HG03196 (cell line): ENCODE measurements at regions not wholly inside any gene's neighbourhood (a gene's known extent, or its start where the extent isn't known, plus 50 kb on each side); places are given as distances from the start of the nearest gene placed in this dataset.
"Not testable (repeated sequence)": the region's sequence is repeated elsewhere in the genome, so short reads cannot be mapped to it uniquely, and the experiment has no call there.

Experiments used
- ATAC-seq: cut with Tn5 transposase; IDR thresholded peaks from one replicate; pipeline ENCODE4 v1.9.1; 2021; ENCODE audit not compliant: unreplicated experiment

DNA sequence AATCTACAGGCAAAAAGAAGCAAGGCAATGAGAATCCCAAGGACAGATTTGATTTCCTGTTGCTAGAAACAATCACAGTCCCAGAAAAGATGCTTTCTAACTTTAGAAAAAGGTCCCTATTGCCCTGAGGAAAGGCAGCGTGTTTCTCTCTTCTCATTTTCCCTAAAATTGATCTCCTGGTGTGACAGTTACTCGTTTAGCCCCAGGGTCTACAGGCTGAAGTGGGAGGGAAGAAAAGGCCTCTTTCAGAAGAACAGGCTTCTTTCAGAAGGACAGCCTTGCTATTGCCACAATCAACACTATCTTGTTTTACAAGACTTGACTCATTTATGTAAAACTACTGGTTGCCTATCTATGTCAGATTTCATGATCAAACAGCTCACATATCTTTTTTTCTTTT lies 121.8 kb upstream of the OR4E1 start:
- ATAC-seq = no peak

DNA sequence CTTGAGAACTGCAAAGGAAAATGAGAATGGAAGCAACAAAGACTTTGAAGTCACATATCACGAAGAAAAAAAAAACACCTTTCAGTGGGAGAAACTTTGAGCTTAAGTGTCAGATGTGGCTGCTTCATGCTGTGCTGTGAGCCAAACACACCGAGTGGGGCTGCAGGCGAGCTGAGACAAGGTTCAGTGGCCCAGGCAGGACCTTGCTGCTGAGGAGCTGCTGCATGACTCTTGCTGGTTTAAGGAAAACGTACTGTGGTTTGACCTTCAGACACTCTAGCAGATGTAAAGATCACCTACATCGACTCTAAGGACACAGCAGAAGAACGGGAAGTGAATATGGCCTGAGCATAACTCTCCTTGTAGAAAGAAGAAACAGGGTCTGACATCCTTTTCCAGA lies 118.1 kb upstream of the OR4E1 start:
- ATAC-seq = no peak

DNA sequence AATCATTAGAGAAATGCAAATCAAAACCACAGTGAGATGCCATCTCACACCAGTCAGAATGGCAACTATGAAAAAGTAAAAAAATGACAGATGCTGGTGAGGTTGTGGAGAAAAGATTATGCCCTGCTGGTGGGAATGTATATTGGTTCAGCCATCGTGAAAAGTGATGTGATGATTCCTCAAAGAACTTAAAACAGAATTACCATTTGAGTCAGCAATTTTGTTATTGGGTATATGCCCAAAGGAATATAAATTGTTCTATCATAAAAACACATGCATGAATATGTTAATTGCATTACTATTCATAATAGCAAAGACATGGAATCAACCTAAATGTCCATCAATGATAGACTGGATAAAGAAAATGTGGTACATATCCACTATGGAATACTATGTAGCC lies 115.1 kb upstream of the OR4E1 start:
- not testable (repeated sequence) for ATAC-seq

DNA sequence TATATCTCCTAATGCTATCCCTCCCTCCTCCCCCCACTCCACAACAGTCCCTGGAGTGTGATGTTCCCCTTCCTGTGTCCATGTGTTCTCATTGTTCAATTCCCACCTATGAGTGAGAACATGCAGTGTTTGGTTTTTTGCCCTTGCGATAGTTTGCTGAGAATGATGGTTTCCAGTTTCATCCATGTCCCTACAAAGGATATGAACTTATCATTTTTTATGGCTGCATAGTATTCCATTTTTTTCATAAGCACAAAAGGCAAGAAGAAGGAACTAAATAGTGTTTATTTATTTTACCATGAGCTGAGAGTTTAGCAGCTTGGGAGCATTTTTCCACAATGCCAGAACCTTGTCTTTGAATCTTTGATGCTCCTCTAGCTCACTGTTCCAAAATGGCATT lies 113.6 kb upstream of the OR4E1 start:
- ATAC-seq = not testable (repeated sequence)

GRCh38 chr14:21781543-21781942 lies 107.9 kb upstream of the OR4E1 start:
- no peak for ATAC-seq

GRCh38 chr14:21780429-21781084 lies 106.9 kb upstream of the OR4E1 start:
- ATAC-seq = no peak

DNA sequence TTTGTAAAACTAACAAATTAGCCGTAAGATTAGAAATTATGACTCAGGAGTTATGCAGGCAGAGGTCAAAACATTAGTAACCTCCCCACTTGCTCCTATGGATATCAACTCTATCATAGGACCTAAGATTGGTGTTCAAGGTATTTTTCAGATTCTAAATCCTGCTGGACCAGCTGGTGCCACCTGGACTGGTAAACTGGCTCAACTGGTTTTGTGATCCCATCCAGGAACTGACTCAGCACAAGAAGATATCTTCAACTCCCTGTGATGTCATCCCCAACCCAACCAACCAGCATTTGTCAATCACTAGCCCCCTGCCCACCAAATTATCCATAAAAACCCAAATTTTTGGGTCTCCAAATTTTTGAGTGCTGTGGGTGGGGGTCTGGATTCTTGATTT lies 98.1 kb upstream of the OR4E1 start:
- no peak for ATAC-seq

- ATAC-seq = no peak
Measured at GRCh38 chr14:21768875-21769257, 95.2 kb upstream of the OR4E1 start.

DNA sequence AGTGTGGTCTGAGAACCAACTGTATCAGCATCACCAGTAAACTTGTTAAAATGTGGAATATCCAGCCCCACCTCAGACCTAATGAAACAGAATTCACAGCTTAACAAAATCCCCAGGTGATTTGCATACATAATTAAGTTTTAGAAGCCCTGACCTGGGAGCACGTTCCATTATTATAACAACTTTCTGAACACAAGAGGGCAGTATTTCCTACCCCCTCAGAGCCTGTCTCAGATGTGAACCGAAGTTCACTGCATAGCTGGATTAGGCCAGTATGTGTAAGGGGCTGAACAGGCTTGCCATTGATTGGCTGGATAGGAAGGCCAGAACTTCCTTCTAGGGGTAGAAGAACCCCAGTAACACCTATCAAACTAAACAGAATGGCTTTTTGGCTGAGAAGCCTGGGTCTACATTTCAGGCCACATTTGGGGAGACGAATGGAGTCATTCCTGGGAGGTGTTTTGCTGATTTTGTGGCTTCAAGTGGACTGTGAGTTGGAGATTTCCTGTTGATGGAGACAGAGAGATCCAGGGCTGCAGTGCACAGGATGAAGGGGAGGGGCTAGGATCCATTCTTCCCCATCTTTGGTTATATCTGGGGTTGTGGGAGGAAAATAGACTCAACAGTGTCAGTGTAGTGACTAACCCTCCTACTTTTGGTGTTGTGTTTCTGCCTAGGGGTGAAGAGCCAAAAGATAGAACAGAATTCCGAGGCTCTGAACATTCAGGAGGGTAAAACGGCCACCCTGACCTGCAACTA lies 94.7 kb upstream of the OR4E1 start:
- no peak for ATAC-seq

GRCh38 chr14:21760360-21760759 lies 86.7 kb upstream of the OR4E1 start:
- not testable (repeated sequence) for ATAC-seq

GRCh38 chr14:21749306-21749868 lies 75.8 kb upstream of the OR4E1 start:
- no peak for ATAC-seq

- ATAC-seq = no peak
Measured at GRCh38 chr14:21748869-21749303, 75.3 kb upstream of the OR4E1 start.

DNA sequence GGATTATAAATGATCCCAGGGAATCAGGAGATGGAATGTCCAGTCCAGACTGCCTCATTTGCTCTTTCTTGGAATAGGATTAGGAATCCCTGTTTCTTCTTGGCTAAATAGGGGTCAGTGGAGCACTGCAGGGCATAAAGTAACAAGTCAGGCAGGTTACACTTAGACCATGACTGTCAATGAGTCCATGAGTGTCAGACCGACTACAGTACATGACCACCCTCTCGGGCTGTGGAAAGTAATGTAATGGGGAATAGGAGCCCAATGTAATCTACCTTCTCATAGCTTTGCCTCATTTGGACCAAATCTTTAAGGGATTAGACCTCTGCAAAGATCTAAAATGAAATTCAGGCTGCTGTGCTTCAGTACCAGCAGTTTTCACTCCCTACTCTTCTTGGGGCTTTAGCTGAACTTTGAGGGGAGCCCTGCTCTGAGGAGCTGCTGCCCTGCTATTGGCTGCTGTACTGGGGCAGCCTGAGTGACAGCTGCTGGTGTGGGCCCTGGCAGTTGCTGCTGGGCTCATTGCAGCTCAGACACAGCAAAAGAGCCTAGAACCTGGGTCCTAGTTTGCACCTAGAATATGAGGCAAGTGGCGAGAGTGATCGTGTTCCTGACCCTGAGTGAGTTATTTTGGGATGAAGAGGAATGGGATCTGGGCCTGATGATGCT lies 62.2 kb upstream of the OR4E1 start:
- ATAC-seq = no peak

GRCh38 chr14:21735200-21735599 lies 61.6 kb upstream of the OR4E1 start:
- ATAC-seq = no peak

DNA sequence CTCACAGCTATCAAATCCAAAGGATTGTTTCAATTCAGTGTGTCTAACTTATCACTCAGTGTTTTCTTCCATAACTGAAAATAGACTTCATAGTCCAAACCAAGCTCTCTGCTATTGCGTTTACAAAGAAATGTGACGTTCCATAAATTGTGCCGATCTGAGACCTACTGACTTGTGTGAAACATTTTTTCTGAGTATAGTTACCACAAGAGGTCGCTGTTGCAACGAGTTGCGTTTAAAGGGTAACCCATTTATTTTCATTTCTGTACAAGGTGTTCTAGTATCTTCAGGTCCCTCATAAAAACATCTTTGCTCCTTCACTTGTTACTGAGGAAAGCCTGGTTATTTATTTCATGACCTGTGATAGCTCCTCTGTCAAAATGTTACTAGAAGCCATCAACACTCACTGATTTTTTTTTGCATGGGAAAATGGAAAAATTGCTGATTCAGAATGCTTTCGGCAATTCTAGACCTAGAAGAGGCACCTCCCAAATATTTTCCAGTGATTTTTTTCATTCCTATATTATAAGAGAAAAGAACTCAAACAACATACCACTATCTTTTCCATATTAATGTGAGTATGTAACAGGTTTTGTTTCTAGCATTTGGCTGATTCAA lies 60.9 kb upstream of the OR4E1 start:
- no peak for ATAC-seq

DNA sequence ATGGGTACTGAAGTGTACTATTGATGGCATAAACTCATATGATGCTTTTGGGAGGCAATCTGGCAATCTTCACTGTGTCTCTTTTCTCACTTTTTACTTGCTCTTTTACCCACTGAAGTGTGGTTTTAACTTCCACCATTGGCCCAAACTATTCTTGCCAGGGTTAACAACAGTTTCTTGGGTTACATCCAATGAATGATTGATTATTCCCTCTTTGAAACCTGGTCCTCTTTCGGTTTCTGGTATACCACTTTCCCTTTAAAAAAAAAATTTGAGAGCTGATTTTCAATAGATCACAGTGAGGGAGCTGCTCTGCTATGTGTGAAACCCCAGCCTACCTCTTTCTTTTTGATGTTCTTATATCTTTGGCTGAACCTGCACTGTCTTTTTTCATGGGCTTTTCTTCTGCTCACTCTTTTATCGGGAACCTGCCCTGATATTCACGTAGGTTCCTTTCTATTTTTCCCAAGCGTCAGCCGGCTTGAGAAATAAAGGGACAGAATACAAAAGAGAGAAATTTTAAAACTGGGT lies 56.1 kb upstream of the OR4E1 start:
- no peak for ATAC-seq

- ATAC-seq = no peak
Measured at GRCh38 chr14:21725250-21725649, 51.6 kb upstream of the OR4E1 start.

DNA sequence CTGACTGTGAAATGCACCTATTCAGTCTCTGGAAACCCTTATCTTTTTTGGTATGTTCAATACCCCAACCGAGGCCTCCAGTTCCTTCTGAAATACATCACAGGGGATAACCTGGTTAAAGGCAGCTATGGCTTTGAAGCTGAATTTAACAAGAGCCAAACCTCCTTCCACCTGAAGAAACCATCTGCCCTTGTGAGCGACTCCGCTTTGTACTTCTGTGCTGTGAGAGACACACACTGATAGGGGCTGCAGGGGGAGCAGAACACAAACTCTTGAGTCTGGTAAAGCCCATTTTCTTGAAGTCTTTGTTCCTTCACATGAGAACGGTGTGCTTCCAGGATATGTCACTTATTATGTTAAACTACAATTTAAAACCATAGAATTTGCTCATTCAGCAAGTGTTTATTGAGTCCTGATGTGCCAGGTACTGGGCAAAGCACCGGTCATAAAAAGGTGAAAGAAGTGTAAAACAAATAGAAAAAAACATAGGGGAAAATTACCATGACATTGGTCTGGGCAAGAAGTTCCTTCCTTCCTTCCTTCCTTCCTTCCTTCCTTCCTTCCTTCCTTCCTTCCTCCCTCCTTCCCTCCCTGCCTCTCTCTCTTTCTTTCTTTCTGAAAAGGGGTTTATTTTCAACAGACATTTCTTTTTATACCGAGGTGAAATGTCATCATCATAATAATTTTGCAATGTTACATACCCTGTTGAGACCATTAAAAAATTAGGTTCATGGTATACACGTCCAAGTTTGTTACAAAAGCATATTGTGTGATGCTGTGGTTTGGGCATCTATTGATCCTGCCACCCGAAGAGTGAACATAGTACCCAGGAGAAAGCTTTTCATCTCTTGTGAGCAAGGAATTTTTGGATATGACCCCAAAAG lies 50.7 kb upstream of the OR4E1 start:
- no peak for ATAC-seq

GRCh38 chr14:21723431-21724045 lies 49.9 kb upstream of the OR4E1 start:
- ATAC-seq = no peak
